Hematopoietic multipotent progenitor cell treated with erythropoietin and hydrocortisone succinate and interleukin-3 and kit ligand, for 8 days (in vitro differentiated cells): ENCODE measurements at regions not wholly inside any gene's neighbourhood (a gene's known extent, or its start where the extent isn't known, plus 50 kb on each side); places are given as distances from the start of the nearest gene placed in this dataset.

Experiments
- DNase-seq: peaks from one replicate; pipeline ENCODE4 v3.0.0-alpha.2; 2015

GRCh38 chr1:201589186-201589585 lies 50.3 kb downstream of the NAV1 start:
- no peak for DNase-seq

DNA sequence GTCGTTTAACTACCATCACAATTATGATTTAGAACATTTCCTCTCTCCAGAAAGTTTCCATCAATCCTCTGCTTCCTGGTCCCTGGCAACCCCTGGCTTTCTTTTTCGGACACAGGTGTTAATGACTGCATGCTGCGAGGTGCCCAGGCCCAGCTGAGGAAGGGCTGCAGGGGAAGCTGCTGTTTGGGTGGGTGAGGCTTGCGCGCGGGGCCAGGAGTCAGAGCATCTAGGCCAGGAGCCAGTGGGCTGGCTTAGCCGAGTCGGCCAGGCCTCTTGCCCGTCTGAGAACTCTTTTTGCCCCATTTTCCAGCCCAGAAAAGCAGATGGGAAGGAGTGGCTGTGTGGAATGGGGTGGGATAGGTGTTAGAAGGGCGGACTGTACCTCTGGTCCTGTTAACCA lies 51.5 kb downstream of the NAV1 start:
- DNase-seq, result no peak

- DNase-seq, result no peak
Measured at GRCh38 chr1:201591348-201591747, 52.4 kb downstream of the NAV1 start.

DNA sequence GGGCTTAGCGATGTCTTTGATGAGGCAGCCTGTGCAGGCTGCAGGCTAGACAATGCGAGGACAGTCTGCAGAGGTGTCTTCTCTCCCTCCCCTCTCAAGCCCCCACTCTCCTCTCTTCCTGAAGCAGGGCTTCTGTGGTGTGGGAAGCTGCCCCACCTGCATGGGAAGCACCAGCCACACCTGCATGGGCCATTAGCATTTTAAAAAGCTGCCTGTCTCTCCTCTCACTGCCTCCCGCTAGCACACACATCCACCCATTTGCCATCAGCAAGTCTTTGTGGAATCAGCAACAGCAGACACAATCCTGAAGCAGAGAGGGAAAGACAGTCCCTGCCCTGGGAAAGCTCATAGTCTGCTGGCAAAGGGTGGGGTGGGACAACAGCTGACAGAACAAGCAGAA lies 53.1 kb downstream of the NAV1 start:
- no peak for DNase-seq

DNA sequence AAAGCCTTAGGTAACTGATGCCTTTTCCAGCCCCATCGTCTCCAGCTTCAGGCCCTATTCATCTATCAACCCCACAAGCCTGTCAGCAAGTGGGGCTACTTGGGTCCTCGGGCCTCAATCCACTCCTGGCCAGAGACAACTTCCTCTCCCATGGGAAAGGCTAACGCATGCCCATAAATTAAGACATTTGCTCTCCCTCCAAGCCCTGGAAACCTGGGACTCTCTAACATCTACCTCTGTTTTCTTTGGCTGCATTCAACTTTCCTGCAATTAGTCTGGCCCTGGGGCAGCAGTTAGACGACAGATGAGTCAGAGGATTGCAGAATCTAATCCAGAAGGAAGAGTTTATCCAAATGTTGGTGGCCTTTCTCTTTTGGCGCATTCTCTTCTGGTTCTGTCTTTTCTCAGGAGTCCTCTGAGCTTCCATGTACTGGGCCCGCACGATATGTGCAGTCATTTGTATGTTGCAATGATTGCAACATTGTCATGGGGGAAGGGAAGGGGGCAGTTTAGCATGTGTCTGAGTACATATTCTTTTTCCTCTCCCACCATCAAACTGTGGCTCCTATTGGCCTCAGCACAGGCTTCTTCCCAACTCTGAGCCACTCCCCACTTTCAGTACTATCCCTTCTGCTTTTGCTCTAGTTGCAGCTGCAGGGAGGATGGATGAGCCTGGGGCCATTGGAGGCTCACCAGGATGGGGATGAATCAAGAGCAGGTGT lies 54.4 kb downstream of the NAV1 start:
- no peak for DNase-seq

- DNase-seq, result no peak
Measured at GRCh38 chr1:201594575-201595245, 55.8 kb downstream of the NAV1 start.

DNA sequence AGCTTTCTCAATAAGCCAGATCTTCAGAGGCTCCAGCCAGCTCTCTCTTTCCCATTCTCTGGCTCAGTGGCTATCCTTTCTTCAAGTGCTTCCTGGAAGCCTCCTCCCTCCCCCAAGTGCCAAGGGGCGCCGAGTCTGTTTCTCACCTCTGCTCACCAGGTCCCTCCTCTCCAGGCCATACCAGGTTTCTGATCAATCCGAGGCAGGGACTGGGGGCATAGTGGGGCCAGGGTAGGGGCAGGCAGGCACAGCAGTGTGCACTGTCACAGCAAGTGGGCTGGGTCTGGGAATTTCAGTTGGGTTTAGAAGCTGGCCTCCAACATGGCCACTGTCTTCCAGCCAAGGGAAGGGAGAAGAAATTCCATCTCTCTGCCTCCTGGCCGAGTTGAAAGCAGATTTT lies 56.5 kb downstream of the NAV1 start:
- no peak for DNase-seq

GRCh38 chr1:201596101-201596868 lies 57.4 kb downstream of the NAV1 start:
- no peak for DNase-seq

DNA sequence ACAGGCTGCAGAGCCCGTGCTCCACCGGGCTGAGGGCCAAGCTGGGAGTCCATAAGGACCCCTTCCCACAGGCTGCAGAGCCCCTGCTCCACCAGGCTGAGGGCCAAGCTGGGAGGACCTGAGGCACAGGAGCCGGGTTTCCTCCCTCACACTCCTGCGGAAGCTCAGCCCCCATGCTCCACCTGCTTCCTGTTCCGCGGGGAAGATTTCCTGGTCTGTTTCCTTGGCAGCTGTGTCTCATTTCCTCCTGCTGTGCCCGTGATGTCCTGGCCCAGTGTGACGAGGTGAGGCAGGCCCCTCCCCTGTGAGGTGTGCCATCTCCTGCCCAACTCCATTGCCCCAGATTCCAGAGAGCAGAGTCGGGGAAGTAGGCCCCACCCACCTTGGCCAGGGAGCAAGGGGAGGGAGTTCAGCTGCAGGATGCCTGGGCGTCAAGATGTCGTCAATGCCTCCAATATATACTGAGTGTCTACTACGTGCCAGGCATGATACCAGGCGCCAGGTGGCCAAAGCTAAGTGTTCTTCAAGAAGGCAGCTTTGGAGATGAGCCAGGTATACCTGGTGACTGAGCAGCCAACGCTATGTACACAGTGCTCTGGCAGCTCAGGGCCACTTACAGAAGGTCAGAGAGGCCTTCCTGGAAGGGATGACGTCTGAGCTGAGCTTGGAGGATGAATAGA lies 58.8 kb downstream of the NAV1 start:
- no peak for DNase-seq

- DNase-seq, result no peak
Measured at GRCh38 chr1:201598396-201598795, 59.5 kb downstream of the NAV1 start.

DNA sequence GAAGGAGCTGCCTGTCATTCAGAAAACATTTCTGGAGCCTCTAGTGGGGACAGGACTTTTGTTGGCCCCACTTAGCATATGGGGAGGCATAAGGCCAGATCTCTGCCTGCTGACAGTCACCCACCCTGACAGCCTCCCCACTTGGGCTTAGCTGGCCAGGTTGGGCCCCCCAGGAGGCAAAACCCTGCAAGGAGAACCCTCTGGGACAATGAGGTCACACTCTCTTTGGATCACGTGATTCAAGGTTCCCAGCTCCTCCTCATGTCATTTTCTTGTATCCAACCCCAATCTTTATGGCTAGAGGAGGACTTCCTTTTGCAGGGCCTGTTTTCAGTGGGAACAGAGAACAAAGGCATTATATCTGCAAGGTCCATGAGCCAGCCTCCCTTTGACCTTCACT lies 60.0 kb downstream of the NAV1 start:
- no peak for DNase-seq

DNA sequence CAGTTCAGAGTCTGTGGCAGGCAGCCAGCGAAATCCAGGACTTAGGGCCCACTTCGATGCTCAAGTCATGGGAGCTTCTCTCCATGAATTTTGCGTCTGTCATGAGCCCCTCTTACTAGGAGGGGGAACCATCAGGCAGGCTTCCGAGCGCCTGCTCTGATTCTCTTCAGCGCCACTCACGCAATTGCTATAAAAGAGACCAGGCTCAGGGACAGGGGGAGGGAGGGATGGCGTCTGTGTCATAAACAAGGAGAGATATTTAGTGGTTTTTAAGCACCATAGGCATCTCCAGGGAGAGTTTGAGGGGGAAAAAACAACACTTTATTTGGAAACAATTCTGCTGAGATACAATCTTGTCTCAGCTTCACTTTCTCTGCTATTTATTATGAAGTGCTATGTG lies 60.6 kb downstream of the NAV1 start:
- no peak for DNase-seq

GRCh38 chr1:201602413-201603265 lies 63.7 kb downstream of the NAV1 start:
- no peak for DNase-seq

DNA sequence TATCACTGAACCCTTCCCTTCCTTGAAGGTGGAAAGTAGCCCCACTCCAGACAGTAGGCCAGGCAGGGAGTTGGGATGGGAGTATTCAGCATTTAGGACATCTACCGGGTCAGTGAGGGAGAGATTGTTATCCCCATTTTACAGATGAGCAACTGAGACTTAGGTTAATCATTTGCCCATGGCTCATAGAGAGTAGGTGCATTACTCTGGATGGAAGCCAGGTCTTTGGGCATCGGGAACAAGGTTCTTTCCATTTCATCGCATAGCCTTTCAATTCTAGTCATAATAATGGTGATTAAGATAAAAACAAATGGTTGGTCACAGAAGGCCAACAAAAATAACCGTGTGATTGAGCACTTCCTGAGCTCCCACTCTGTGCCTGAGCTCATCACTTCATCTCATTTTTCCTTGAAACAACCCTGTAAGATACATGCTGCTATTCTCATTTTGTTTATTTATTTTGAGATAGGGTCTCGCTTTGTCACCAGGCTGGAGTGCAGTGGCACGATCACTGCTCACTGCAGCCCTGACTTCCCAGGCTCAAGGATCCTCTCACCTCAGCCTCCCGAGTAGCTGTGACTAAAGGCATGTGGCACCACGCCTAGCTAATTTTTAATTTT lies 64.8 kb downstream of the NAV1 start:
- DNase-seq, result no peak

DNA sequence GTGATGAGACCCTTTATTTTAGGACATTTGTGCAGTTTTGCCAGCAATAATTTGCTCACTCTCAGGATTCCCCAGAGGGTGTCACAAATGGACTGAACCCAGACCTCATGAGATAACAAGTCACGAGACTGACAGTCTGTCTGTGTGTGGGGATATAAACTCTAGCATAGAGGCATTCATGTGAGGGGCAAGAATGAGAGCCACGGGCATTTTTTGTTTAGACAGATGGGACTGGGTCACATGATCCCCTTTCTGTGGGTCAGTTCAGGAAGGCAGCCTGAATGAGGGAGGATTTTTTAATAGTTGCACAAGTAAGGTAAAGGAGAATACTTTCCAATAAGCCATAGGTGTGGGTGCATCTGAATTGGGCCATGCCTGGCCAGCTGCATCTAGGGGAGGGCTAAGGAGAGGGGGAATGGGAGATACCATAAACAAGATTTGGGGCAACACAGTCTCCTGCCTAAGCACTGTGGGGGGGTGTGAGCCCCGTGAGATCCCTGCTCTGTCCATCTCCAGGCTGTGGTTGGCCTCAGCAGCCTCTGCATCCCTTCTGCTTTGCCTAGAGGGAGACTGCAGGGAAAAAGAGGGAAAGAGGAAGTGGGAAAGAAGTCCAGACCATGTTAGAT lies 66.6 kb downstream of the NAV1 start:
- DNase-seq, result no peak

- no peak for DNase-seq
Measured at GRCh38 chr1:201606096-201606495, 67.2 kb downstream of the NAV1 start.

DNA sequence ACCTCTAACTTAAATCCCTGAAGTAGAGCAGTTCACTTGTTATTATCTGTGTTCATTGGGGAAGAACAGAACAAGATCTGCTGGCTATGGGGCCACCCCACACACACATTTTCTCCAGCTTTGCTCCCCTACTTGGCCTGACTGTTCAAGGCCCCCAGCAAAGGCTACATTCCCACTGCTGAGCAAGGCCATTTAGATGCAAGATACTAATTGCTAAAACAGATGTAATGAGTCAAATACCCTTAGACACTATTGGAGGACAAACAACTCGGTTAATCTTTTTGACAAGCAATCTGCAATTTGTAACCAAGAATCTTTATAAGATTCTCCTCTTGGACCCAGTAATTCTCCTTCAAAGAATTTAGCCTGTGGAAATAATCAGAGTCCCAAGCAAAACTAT lies 67.7 kb downstream of the NAV1 start:
- DNase-seq, result no peak

DNA sequence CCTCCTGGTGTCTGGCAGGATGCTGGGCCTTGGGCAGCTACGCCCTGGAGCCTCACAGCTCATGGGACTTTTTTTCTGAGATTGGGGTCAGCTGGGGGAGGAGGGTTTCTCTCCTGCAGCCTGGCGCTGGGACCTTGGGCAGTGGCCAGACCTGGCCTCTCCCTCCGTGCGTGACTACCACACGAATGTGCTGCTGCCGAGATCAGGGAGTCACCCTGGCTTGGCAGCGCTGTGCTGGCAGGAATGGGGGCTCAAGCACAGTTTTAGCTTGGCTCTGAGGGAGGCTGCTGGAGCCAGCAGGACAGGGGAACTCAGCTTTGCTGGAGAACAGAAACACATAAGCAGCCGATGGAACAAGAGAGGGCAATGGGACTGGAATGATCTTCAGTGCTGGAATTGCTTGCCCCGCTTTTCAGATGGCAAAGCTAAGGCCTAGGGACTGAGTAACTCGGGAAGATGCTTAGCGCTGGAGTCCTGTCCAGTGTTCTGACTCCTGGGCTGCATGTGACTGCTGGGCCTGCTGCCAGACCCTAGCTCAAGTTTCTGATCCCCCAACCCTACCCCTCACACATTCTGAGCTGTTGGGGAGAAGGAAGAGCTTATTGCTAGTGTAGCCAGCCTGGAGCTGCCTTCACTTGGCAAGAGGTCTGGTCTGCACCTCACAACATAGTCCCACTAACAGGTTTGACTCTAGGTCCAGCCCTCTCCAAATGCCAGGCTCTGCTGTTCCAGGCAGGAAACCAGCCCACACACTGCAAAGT lies 69.9 kb downstream of the NAV1 start:
- DNase-seq, result no peak

- DNase-seq, result no peak
Measured at GRCh38 chr1:201609661-201610318, 70.9 kb downstream of the NAV1 start.

GRCh38 chr1:201610858-201611257 lies 71.9 kb downstream of the NAV1 start:
- DNase-seq, result no peak
